SK-N-SH (cell line): ENCODE measurements at regions not wholly inside any gene's neighbourhood (a gene's known extent, or its start where the extent isn't known, plus 50 kb on each side); places are given as distances from the start of the nearest gene placed in this dataset.
"Not testable (repeated sequence)": the region's sequence is repeated elsewhere in the genome, so short reads cannot be mapped to it uniquely, and the experiment has no call there.

Experiments
- CTCF ChIA-PET: fragments of 300-600, 350-600 bp; formaldehyde crosslinking; extraction: SDS; loops from one replicate; lab custom pipeline; 2021; lab: Yijun Ruan, JAX
- POLR2A ChIA-PET: fragments of 350-600 bp; sonication (Branson Sonifier 250); formaldehyde crosslinking; extraction: SDS; loops from one replicate; lab custom pipeline; 2020; ENCODE audit warnings: antibody characterized with exemption, inconsistent platforms; lab: Yijun Ruan, JAX
- DNase-seq: peaks from one replicate; pipeline ENCODE4 v3.0.0; 2012
- H2AFZ ChIP-seq: fragments of 200-600 bp; sonication (generic); 2 replicates; pipeline ENCODE4 v1.8.1; 2016; ENCODE audit warnings: antibody characterized with exemption, mild to moderate bottlenecking, low read depth
- H3F3A ChIP-seq: fragments of 200-600 bp; sonication (generic); replicated peaks from 2 replicates; pipeline ENCODE3; 2016; ENCODE audit warnings: antibody characterized with exemption, mild to moderate bottlenecking; ENCODE audit not compliant: insufficient read depth
- H3K27ac ChIP-seq, 2 experiments: fragments of 200-500 bp in 1 of 2; fragments of 200-600 bp in 1 of 2; sonication (Bioruptor generic) in 1 of 2; sonication (generic), shearing (Covaris generic) in 1 of 2; 2 replicates each; pipeline versions ENCODE4 v1.5.1 to v1.6.1; 2014 to 2016; ENCODE audit warnings: low read depth in 2 of 2, inconsistent platforms in 1 of 2, low read length in 1 of 2, mild to moderate bottlenecking in 1 of 2, mixed read lengths in 1 of 2
- H3K27me3 ChIP-seq: fragments of 200-600 bp; sonication (generic), shearing (Covaris generic); 2 replicates; pipeline ENCODE4 v1.6.1; 2016; ENCODE audit warnings: mixed run types; ENCODE audit not compliant: insufficient read depth
- H3K36me3 ChIP-seq, 2 experiments: fragments of 200-500 bp in 1 of 2; fragments of 200-600 bp in 1 of 2; sonication (Bioruptor generic) in 1 of 2; sonication (generic) in 1 of 2; replicated peaks in 1 of 2; 2 replicates each; pipeline versions ENCODE3 to v1.5.1; 2014 to 2016; ENCODE audit warnings: low read length in 1 of 2, mild to moderate bottlenecking in 1 of 2; ENCODE audit not compliant: insufficient read depth in 2 of 2, control insufficient read depth in 1 of 2
- H3K4me1 ChIP-seq, 2 experiments: fragments of 200-500 bp in 1 of 2; fragments of 200-600 bp in 1 of 2; sonication (Bioruptor generic) in 1 of 2; sonication (generic), shearing (Covaris generic) in 1 of 2; 2 replicates each; pipeline versions ENCODE4 v1.5.1 to v1.6.1; 2014 to 2016; ENCODE audit warnings: low read depth in 1 of 2, low read length in 1 of 2, mixed run types in 1 of 2; ENCODE audit not compliant: insufficient read depth in 2 of 2, control insufficient read depth in 1 of 2
- H3K4me2 ChIP-seq: fragments of 200-600 bp; sonication (generic), shearing (Covaris generic); 2 replicates; pipeline ENCODE4 v1.6.1; 2017; ENCODE audit warnings: mixed run types
- H3K4me3 ChIP-seq, 2 experiments: fragments of 200-500 bp in 1 of 2; fragments of 200-600 bp in 1 of 2; sonication (Bioruptor generic) in 1 of 2; sonication (generic), shearing (Covaris generic) in 1 of 2; 2 replicates each; pipeline versions ENCODE4 v1.5.1 to v1.8.1; 2014 to 2016; ENCODE audit warnings: low read depth in 2 of 2, inconsistent platforms in 1 of 2, low read length in 1 of 2, mild to moderate bottlenecking in 1 of 2, mixed read lengths in 1 of 2, moderate library complexity in 1 of 2
- H3K79me2 ChIP-seq: fragments of 200-600 bp; sonication (generic); 2 replicates; pipeline ENCODE4 v1.8.1; 2017; ENCODE audit warnings: mild to moderate bottlenecking; ENCODE audit not compliant: insufficient read depth
- H3K9ac ChIP-seq: fragments of 200-600 bp; sonication (generic); 2 replicates; pipeline ENCODE4 v1.6.1; 2017; ENCODE audit warnings: mixed run types
- H3K9me2 ChIP-seq: fragments of 200-600 bp; sonication (generic); 2 replicates; pipeline ENCODE4 v1.6.1; 2017; ENCODE audit warnings: mixed run types
- H3K9me3 ChIP-seq: fragments of 200-600 bp; sonication (generic); 2 replicates; pipeline ENCODE4 v1.6.1; 2017; ENCODE audit warnings: mixed run types, mild to moderate bottlenecking, moderate library complexity
- H4K20me1 ChIP-seq: fragments of 200-600 bp; sonication (generic); 2 replicates; pipeline ENCODE4 v1.6.1; 2017; ENCODE audit warnings: mild to moderate bottlenecking, mixed run types; ENCODE audit not compliant: insufficient read depth
- EZH2phosphoT487 ChIP-seq: fragments of 200-600 bp; sonication (generic); IDR thresholded peaks from 2 replicates; pipeline ENCODE4 v1.6.1; 2017; ENCODE audit warnings: low read depth, mixed run types, mild to moderate bottlenecking, antibody characterized with exemption, moderate library complexity, borderline replicate concordance
- GABPA ChIP-seq: IDR thresholded peaks from 2 replicates; pipeline ENCODE4 v1.4.0; 2012; ENCODE audit warnings: low read depth, mild to moderate bottlenecking
- RAD21 ChIP-seq: IDR thresholded peaks from 2 replicates; pipeline ENCODE4 v1.6.1; 2012; ENCODE audit warnings: mild to moderate bottlenecking, low read length
- SIN3A ChIP-seq: IDR thresholded peaks from 2 replicates; pipeline ENCODE4 v1.6.1; 2012; ENCODE audit warnings: low read depth, mild to moderate bottlenecking, low read length, moderate library complexity, borderline replicate concordance
- SMC3 ChIP-seq: IDR thresholded peaks from 2 replicates; pipeline ENCODE4 v1.6.1; 2012; ENCODE audit warnings: low read depth, low read length, improper control_type of control experiment
- WGBS: methylation state at CpG from one replicate; pipeline ENCODE4 v1.1.6; 2017; ENCODE audit warnings: low lambda C conversion rate; 5-methylcytosine and 5-hydroxymethylcytosine counted together
- TF ChIP-seq, protein P1 (sequence below): fragments of 150-350 bp; IDR thresholded peaks from 2 replicates; pipeline ENCODE4 v1.6.1; 2017; ENCODE audit warnings: antibody characterized with exemption, low read length, low read depth, borderline replicate concordance
- TF ChIP-seq, protein P2 (sequence below): fragments of 200-600 bp; sonication (generic); IDR thresholded peaks from 2 replicates; pipeline ENCODE4 v1.6.1; 2017; ENCODE audit warnings: antibody characterized with exemption, mild to moderate bottlenecking, moderate library complexity
- TF ChIP-seq, protein P3 (sequence below): IDR thresholded peaks from 2 replicates; pipeline ENCODE4 v1.4.0; 2012; ENCODE audit warnings: low read depth, borderline replicate concordance

DNA sequence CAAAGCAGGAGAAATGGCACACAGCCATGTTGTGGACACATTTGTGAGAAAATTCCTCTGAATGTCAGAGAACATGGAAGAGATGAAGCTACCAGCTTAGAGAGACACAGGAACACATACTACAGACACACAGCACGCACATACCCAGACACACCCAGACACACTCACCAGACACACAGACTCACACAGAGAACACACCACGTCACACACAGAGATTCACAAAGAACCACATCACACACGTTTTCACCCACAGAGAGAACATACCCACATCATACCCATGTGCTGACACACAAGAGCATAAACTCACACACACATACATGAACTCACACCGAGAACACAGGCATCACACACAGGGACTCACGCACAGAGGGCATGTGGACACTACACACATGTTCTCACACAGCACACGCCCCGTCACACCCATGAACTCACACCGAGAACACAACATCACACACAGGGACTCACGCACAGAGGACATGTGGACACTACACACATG is 124.9 kb downstream of the METRNL start:
- CTCF ChIA-PET = no interaction called here
- Histone ChIP-seq H3K36me3 (no peaks in the 10 kb centered on the region), H4K20me1 (no peaks in the 10 kb centered on the region), H3K9ac (no peak overlapping the region), H3F3A (peaks cover 9% of the 10 kb centered on the region), H3K27me3 (no peaks in the 10 kb centered on the region), H3K9me2 (no peaks in the 10 kb centered on the region), H3K4me3 (no peak overlapping the region), H3K4me1 (peaks cover 0 to 15% of the 10 kb centered on the region in 2 experiments; a peak in 3 of 4 replicates), H3K4me2 (no peak overlapping the region), H2AFZ (no peak overlapping the region), H3K79me2 (no peaks in the 10 kb centered on the region), H3K9me3 (no peaks in the 10 kb centered on the region), H3K27ac (no peak overlapping the region)
- TF ChIP-seq, protein P1, sequence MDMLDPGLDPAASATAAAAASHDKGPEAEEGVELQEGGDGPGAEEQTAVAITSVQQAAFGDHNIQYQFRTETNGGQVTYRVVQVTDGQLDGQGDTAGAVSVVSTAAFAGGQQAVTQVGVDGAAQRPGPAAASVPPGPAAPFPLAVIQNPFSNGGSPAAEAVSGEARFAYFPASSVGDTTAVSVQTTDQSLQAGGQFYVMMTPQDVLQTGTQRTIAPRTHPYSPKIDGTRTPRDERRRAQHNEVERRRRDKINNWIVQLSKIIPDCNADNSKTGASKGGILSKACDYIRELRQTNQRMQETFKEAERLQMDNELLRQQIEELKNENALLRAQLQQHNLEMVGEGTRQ = no peak
- TF ChIP-seq SIN3A (no peak), GABPA (no peak), EZH2phosphoT487 (no peak)
- TF ChIP-seq, protein P2, sequence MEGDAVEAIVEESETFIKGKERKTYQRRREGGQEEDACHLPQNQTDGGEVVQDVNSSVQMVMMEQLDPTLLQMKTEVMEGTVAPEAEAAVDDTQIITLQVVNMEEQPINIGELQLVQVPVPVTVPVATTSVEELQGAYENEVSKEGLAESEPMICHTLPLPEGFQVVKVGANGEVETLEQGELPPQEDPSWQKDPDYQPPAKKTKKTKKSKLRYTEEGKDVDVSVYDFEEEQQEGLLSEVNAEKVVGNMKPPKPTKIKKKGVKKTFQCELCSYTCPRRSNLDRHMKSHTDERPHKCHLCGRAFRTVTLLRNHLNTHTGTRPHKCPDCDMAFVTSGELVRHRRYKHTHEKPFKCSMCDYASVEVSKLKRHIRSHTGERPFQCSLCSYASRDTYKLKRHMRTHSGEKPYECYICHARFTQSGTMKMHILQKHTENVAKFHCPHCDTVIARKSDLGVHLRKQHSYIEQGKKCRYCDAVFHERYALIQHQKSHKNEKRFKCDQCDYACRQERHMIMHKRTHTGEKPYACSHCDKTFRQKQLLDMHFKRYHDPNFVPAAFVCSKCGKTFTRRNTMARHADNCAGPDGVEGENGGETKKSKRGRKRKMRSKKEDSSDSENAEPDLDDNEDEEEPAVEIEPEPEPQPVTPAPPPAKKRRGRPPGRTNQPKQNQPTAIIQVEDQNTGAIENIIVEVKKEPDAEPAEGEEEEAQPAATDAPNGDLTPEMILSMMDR = no peak
- 89% methylated on average over 9 of the region's 9 CpGs for WGBS
- DNase-seq = no peak
- POLR2A ChIA-PET = no interaction called here

DNA sequence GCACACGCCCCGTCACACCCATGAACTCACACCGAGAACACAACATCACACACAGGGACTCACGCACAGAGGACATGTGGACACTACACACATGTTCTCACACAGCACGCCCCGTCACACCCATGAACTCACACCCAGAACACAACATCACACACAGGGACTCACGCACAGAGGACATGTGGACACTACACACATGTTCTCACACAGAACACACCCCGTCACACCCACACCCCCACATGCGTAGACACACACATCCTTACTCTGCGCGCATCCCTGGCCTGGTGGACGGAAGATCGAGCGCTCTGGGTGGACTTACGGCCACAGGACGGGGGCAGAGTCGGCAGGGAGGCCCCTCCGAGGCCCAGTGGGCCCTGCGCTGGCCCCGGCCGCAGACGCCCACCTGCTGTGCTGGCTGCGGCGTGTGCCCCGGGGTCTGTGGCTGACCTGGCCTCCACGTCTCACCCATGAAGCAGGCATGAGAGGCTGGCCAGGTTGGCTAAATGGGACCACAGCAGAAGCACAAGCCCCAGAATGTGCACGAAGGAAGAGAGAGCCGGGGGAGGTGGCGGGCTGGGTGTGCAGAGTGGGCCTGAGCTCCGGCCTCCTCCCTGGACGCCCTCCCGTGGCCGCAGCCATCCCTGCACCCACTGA is 125.5 kb downstream of the METRNL start:
- H3K36me3 ChIP-seq, H3K9me2 ChIP-seq, CTCF ChIA-PET, H3K4me1 ChIP-seq, H3F3A ChIP-seq, H3K27me3 ChIP-seq, H2AFZ ChIP-seq, H3K4me3 ChIP-seq, H4K20me1 ChIP-seq, DNase-seq, POLR2A ChIA-PET, H3K9ac ChIP-seq, H3K9me3 ChIP-seq, H3K4me2 ChIP-seq, H3K27ac ChIP-seq, H3K79me2 ChIP-seq: not testable (repeated sequence)
- WGBS = 96% methylated on average over 25 of the region's 33 CpGs

DNA sequence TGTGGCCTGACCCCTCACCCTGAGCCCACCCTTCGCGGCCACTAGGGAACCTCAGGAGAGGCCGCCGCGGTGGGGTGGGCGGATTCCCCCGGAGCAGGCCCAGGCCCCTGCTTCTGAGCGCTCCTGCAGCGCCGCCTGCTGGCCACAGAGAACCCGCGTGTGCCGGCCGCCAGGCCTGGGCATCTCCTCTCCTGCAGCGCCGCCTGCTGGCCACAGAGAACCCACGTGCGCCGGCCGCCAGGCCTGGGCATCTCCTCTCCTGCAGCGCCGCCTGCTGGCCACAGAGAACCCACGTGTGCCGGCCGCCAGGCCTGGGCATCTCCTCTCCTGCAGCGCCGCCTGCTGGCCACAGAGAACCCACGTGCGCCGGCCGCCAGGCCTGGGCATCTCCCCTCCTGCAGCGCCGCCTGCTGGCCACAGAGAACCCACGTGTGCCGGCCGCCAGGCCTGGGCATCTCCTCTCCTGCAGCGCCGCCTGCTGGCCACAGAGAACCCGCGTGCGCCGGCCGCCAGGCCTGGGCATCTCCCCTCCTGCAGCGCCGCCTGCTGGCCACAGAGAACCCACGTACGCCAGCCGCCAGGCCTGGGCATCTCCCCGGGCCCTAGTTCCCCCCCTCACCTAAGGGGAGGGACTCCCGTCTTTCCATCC is 126.1 kb downstream of the METRNL start:
- H3K36me3 ChIP-seq, H3K4me3 ChIP-seq, DNase-seq, H3K9me2 ChIP-seq, POLR2A ChIA-PET, H3K4me2 ChIP-seq, H4K20me1 ChIP-seq, H2AFZ ChIP-seq, H3K4me1 ChIP-seq, H3K27me3 ChIP-seq, H3K27ac ChIP-seq, H3K9ac ChIP-seq, H3F3A ChIP-seq, H3K9me3 ChIP-seq, H3K79me2 ChIP-seq: not testable (repeated sequence)
- CTCF ChIA-PET = interaction anchor here (0.6 to 1.0 kb wide), 2 partner anchors 324 to 424 kb away, joined by 3 to 4 read pairs; no protein-coding TSS in a partner anchor
- TF ChIP-seq SMC3 (peak; percentile 24; the same call in 1 of the 2 replicates), RAD21 (peak; percentile 24)
- TF ChIP-seq, protein P3, sequence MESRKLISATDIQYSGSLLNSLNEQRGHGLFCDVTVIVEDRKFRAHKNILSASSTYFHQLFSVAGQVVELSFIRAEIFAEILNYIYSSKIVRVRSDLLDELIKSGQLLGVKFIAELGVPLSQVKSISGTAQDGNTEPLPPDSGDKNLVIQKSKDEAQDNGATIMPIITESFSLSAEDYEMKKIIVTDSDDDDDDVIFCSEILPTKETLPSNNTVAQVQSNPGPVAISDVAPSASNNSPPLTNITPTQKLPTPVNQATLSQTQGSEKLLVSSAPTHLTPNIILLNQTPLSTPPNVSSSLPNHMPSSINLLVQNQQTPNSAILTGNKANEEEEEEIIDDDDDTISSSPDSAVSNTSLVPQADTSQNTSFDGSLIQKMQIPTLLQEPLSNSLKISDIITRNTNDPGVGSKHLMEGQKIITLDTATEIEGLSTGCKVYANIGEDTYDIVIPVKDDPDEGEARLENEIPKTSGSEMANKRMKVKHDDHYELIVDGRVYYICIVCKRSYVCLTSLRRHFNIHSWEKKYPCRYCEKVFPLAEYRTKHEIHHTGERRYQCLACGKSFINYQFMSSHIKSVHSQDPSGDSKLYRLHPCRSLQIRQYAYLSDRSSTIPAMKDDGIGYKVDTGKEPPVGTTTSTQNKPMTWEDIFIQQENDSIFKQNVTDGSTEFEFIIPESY = 0 out of 2 replicates have a peak, but pooled peaks have one; percentile 1
- WGBS = 33% methylated on average over 3 of the region's 50 CpGs
